Epithelial cell of proximal tubule (primary cell): ENCODE measurements at regions not wholly inside any gene's neighbourhood (a gene's known extent, or its start where the extent isn't known, plus 50 kb on each side); places are given as distances from the start of the nearest gene placed in this dataset.

Source experiments
- DNase-seq: peaks from one replicate; pipeline ENCODE4 v3.0.0-alpha.2; 2011; ENCODE audit warnings: low read depth
- H3K4me3 ChIP-seq: 2 replicates; pipeline ENCODE4 v1.5.1; 2011; ENCODE audit warnings: low read depth, mild to moderate bottlenecking, low read length
- CTCF ChIP-seq: conservative IDR thresholded peaks from 2 replicates; pipeline ENCODE4 v1.5.1; 2012; ENCODE audit warnings: low read depth, mild to moderate bottlenecking, low read length

GRCh38 chr3:81154611-81155143, 606.8 kb downstream of the GBE1 start:
- no peak for TF ChIP-seq CTCF
- no peak overlapping the region for H3K4me3 ChIP-seq
- no peak for DNase-seq

DNA sequence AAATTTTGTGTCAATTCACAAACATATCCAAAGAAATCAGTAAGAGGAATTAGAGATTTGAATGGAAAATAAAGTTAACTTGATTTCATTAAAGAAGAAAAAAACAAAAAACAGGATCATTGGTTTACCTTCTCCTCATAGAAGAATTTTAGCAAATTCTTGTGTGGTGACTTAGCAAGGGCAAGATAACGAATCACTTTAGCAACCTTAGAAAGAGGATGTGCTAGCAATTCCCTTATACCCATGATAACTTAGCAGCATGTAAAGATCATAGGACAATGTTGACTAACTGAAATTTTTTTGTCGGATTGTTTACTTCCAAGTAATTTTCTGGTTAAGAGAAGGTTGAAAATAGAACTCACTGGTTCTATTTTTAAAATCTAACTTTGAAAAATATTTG, 609.3 kb downstream of the GBE1 start:
- H3K4me3 ChIP-seq: no peak overlapping the region
- no peak for DNase-seq
- no peak for TF ChIP-seq CTCF

- no peak overlapping the region for H3K4me3 ChIP-seq
- no peak for DNase-seq
- TF ChIP-seq CTCF: no peak
These were observed 628.5 kb downstream of the GBE1 start for GRCh38 chr3:81132995-81133394.

- TF ChIP-seq CTCF: no peak
- H3K4me3 ChIP-seq: no peak overlapping the region
- peak; percentile 57 for DNase-seq
These were observed 655.5 kb downstream of the GBE1 start for GRCh38 chr3:81105789-81106488.

DNA sequence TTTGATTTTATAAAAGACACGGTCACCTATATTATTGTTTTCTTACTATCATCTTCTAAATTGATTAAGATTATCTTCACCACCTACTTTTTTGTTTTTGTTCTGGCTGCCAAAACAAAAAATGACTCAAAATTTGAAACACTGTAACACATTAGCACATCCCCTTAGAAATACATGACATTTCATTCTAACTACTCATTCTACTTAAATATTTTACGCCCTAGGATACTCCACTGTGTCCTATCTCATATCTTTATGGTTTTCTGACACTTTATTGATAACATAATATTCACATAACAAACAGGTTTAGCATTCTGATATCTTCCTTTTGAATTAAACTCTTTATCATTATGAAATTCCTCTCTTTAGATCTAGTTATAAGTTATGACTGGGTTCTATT, 656.2 kb downstream of the GBE1 start:
- no peak overlapping the region for H3K4me3 ChIP-seq
- DNase-seq: no peak
- TF ChIP-seq CTCF: no peak

DNA sequence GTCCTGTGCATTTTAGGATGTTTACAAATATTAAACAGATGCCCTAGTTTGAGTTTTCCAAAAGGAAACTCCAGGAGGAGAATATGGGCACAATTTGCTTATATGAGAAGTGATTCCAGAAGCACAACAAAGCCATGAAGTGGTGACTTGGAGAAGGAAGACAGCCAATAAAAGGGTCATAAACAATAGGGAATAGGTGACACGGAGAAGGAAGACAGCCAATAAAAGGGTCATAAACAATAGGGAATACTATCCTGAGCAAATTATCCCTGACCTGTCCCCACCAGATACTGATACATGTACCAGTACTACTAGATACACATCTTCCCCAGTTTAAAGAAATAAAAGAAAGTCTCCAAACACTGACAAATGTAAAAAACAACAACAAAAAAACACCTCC, 663.6 kb downstream of the GBE1 start:
- no peak overlapping the region for H3K4me3 ChIP-seq
- no peak for TF ChIP-seq CTCF
- DNase-seq: no peak

- no peak for DNase-seq
- H3K4me3 ChIP-seq: no peak overlapping the region
- no peak for TF ChIP-seq CTCF
These were observed 665.5 kb downstream of the GBE1 start for GRCh38 chr3:81095956-81096355.
